Activated naive CD4-positive, alpha-beta T cell treated with anti-CD3 and anti-CD28 coated beads for 36 hours (primary cell): ENCODE measurements at regions not wholly inside any gene's neighbourhood (a gene's known extent, or its start where the extent isn't known, plus 50 kb on each side); places are given as distances from the start of the nearest gene placed in this dataset.
"Not testable (repeated sequence)": the region's sequence is repeated elsewhere in the genome, so short reads cannot be mapped to it uniquely, and the experiment has no call there.

Source experiments
- CTCF ChIA-PET: fragments of 350-600 bp; sonication (Branson Sonifier 250); formaldehyde crosslinking; loops from one replicate; lab custom pipeline; 2021; ENCODE audit warnings: antibody characterized with exemption; lab: Charles Lee
- DNase-seq: peaks from one replicate; pipeline ENCODE4 v3.0.0-alpha.2; 2020
- H3K27ac Mint-ChIP-seq: one replicate; pipeline ENCODE4 v1.8.0; 2021; ENCODE audit warnings: mild to moderate bottlenecking, mixed read lengths
- H3K27me3 Mint-ChIP-seq: one replicate; pipeline ENCODE4 v1.8.0; 2021; ENCODE audit warnings: low read depth, mixed read lengths
- H3K36me3 Mint-ChIP-seq: one replicate; pipeline ENCODE4 v1.8.0; 2021; ENCODE audit warnings: low read depth, mixed read lengths
- H3K4me1 Mint-ChIP-seq: one replicate; pipeline ENCODE4 v1.8.0; 2021; ENCODE audit warnings: low read depth, mixed read lengths
- H3K4me3 Mint-ChIP-seq: one replicate; pipeline ENCODE4 v1.8.0; 2021; ENCODE audit warnings: mild to moderate bottlenecking, moderate library complexity, mixed read lengths
- H3K9me3 Mint-ChIP-seq: one replicate; pipeline ENCODE4 v1.8.0; 2021; ENCODE audit warnings: mixed read lengths
- intact Hi-C: fragments of 100-400 bp; cut with micrococcal nuclease; formaldehyde crosslinking; loops from one replicate; pipeline ENCODE4 v1.15.1; 2023

GRCh38 chr2:48049371-48049770 is 143.1 kb upstream of the FBXO11 start:
- intact Hi-C loops: no loop called here
- H3K27ac Mint-ChIP-seq: no peak overlapping the region
- DNase-seq: no peak
- no peaks in the 10 kb centered on the region for H3K4me1 Mint-ChIP-seq
- CTCF ChIA-PET: no interaction called here
- H3K4me3 Mint-ChIP-seq: no peak overlapping the region
- H3K27me3 Mint-ChIP-seq: peaks cover 3% of the 10 kb centered on the region
- peaks cover 2% of the 10 kb centered on the region for H3K9me3 Mint-ChIP-seq
- no peaks in the 10 kb centered on the region for H3K36me3 Mint-ChIP-seq

GRCh38 chr2:48050711-48051110 is 144.4 kb upstream of the FBXO11 start:
- no peak overlapping the region for H3K4me3 Mint-ChIP-seq
- no peaks in the 10 kb centered on the region for H3K4me1 Mint-ChIP-seq
- peaks cover 3% of the 10 kb centered on the region for H3K27me3 Mint-ChIP-seq
- no peak for DNase-seq
- H3K9me3 Mint-ChIP-seq: peaks cover 2% of the 10 kb centered on the region
- H3K36me3 Mint-ChIP-seq: no peaks in the 10 kb centered on the region
- CTCF ChIA-PET: no interaction called here
- intact Hi-C loops: no loop called here
- no peak overlapping the region for H3K27ac Mint-ChIP-seq

GRCh38 chr2:48059975-48060374 is 153.7 kb upstream of the FBXO11 start:
- Mint-ChIP-seq H3K9me3 (no peaks in the 10 kb centered on the region), H3K4me1 (no peaks in the 10 kb centered on the region), H3K36me3 (no peaks in the 10 kb centered on the region), H3K4me3 (no peak overlapping the region), H3K27ac (no peak overlapping the region), H3K27me3 (peaks cover 15% of the 10 kb centered on the region)
- CTCF ChIA-PET: no interaction called here
- no peak for DNase-seq
- intact Hi-C loops: no loop called here

GRCh38 chr2:48061656-48062055 is 155.4 kb upstream of the FBXO11 start:
- intact Hi-C loops, H3K4me1 Mint-ChIP-seq, H3K9me3 Mint-ChIP-seq, H3K4me3 Mint-ChIP-seq, H3K27ac Mint-ChIP-seq, DNase-seq, H3K36me3 Mint-ChIP-seq, CTCF ChIA-PET: not testable (repeated sequence)
- peaks cover 11% of the 10 kb centered on the region for H3K27me3 Mint-ChIP-seq

- Mint-ChIP-seq H3K4me1 (no peaks in the 10 kb centered on the region), H3K27ac (no peak overlapping the region)
- intact Hi-C loops: no loop called here
These were observed 158.8 kb upstream of the FBXO11 start for GRCh38 chr2:48065096-48065495.

GRCh38 chr2:48066000-48066399 is 159.7 kb upstream of the FBXO11 start:
- intact Hi-C loops: no loop called here
- Mint-ChIP-seq H3K4me1 (no peaks in the 10 kb centered on the region), H3K36me3 (no peaks in the 10 kb centered on the region), H3K9me3 (no peaks in the 10 kb centered on the region), H3K27me3 (peaks cover 6% of the 10 kb centered on the region), H3K4me3 (no peak overlapping the region), H3K27ac (no peak overlapping the region)
- DNase-seq: no peak
- CTCF ChIA-PET: no interaction called here

More at GRCh38 chr2:48065096-48065495, 158.8 kb upstream of the FBXO11 start:
- CTCF ChIA-PET: no interaction called here
- no peak for DNase-seq
- Mint-ChIP-seq H3K27me3 (peaks cover 12% of the 10 kb centered on the region), H3K36me3 (no peaks in the 10 kb centered on the region), H3K9me3 (no peaks in the 10 kb centered on the region), H3K4me3 (no peak overlapping the region)

GRCh38 chr2:48069769-48070168 is 163.5 kb upstream of the FBXO11 start:
- CTCF ChIA-PET: no interaction called here
- DNase-seq: no peak
- Mint-ChIP-seq H3K27me3 (peaks cover 6% of the 10 kb centered on the region), H3K4me3 (no peak overlapping the region), H3K27ac (no peak overlapping the region), H3K9me3 (no peaks in the 10 kb centered on the region), H3K36me3 (no peaks in the 10 kb centered on the region), H3K4me1 (no peaks in the 10 kb centered on the region)
- intact Hi-C loops: no loop called here

GRCh38 chr2:48070415-48070814 is 164.1 kb upstream of the FBXO11 start:
- CTCF ChIA-PET: no interaction called here
- Mint-ChIP-seq H3K27me3 (peaks cover 6% of the 10 kb centered on the region), H3K9me3 (no peaks in the 10 kb centered on the region)

GRCh38 chr2:48072583-48072982 is 166.3 kb upstream of the FBXO11 start:
- Mint-ChIP-seq H3K9me3 (no peaks in the 10 kb centered on the region), H3K27me3 (peaks cover 6% of the 10 kb centered on the region), H3K36me3 (no peaks in the 10 kb centered on the region), H3K4me1 (no peaks in the 10 kb centered on the region), H3K27ac (no peak overlapping the region), H3K4me3 (no peak overlapping the region)
- intact Hi-C loops: no loop called here
- CTCF ChIA-PET: no interaction called here
- no peak for DNase-seq

More at GRCh38 chr2:48070415-48070814, 164.1 kb upstream of the FBXO11 start:
- Mint-ChIP-seq H3K27ac (no peak overlapping the region), H3K4me1 (no peaks in the 10 kb centered on the region), H3K4me3 (no peak overlapping the region), H3K36me3 (no peaks in the 10 kb centered on the region)
- DNase-seq: no peak
- intact Hi-C loops: no loop called here

- H3K27me3 Mint-ChIP-seq: peaks cover 3% of the 10 kb centered on the region
- H3K36me3 Mint-ChIP-seq: no peaks in the 10 kb centered on the region
- no peaks in the 10 kb centered on the region for H3K4me1 Mint-ChIP-seq
- intact Hi-C loops: no loop called here
- H3K27ac Mint-ChIP-seq: no peak overlapping the region
- no peak overlapping the region for H3K4me3 Mint-ChIP-seq
- no peaks in the 10 kb centered on the region for H3K9me3 Mint-ChIP-seq
- no peak for DNase-seq
- CTCF ChIA-PET: no interaction called here
These were observed 169.3 kb upstream of the FBXO11 start for GRCh38 chr2:48075631-48076030.

- no peaks in the 10 kb centered on the region for H3K9me3 Mint-ChIP-seq
- no peak overlapping the region for H3K4me3 Mint-ChIP-seq
- H3K36me3 Mint-ChIP-seq: no peaks in the 10 kb centered on the region
- H3K4me1 Mint-ChIP-seq: no peaks in the 10 kb centered on the region
- no peaks in the 10 kb centered on the region for H3K27me3 Mint-ChIP-seq
- CTCF ChIA-PET: interaction anchor here (1.0 kb wide), 1 partner anchor 223 kb away, joined by 4 read pairs; no protein-coding TSS in a partner anchor
- no peak for DNase-seq
- no peak overlapping the region for H3K27ac Mint-ChIP-seq
- intact Hi-C loops: no loop called here
These were observed 174.4 kb upstream of the FBXO11 start for GRCh38 chr2:48080534-48081316.

GRCh38 chr2:48081317-48081628 is 175.0 kb upstream of the FBXO11 start:
- H3K27me3 Mint-ChIP-seq: no peaks in the 10 kb centered on the region
- H3K4me1 Mint-ChIP-seq: no peaks in the 10 kb centered on the region
- CTCF ChIA-PET: interaction anchor here (0.6 to 1.0 kb wide), 2 partner anchors 221 to 223 kb away, joined by 4 read pairs; no protein-coding TSS in a partner anchor
- no peak overlapping the region for H3K27ac Mint-ChIP-seq
- H3K36me3 Mint-ChIP-seq: no peaks in the 10 kb centered on the region
- H3K4me3 Mint-ChIP-seq: no peak overlapping the region
- H3K9me3 Mint-ChIP-seq: no peaks in the 10 kb centered on the region
- DNase-seq: no peak
- intact Hi-C loops: no loop called here

GRCh38 chr2:48085888-48086287 is 179.6 kb upstream of the FBXO11 start:
- H3K27me3 Mint-ChIP-seq: no peaks in the 10 kb centered on the region
- H3K4me3 Mint-ChIP-seq: no peak overlapping the region
- no peak for DNase-seq
- H3K27ac Mint-ChIP-seq: no peak overlapping the region
- no peaks in the 10 kb centered on the region for H3K36me3 Mint-ChIP-seq
- CTCF ChIA-PET: no interaction called here
- no peaks in the 10 kb centered on the region for H3K9me3 Mint-ChIP-seq
- no peaks in the 10 kb centered on the region for H3K4me1 Mint-ChIP-seq
- intact Hi-C loops: no loop called here
